Activated CD4-positive, alpha-beta T cell treated with anti-CD3 and anti-CD28 coated beads for 36 hours (primary cell): ENCODE measurements at regions not wholly inside any gene's neighbourhood (a gene's known extent, or its start where the extent isn't known, plus 50 kb on each side); places are given as distances from the start of the nearest gene placed in this dataset.

Source experiments
- ATAC-seq: fragments of 200-7000 bp; cut with Tn5 transposase; one replicate; pipeline ENCODE4 v1.10.0; 2021; ENCODE audit warnings: mild to moderate bottlenecking, moderate library complexity
- CTCF ChIA-PET: fragments of 350-600 bp; sonication (Branson Sonifier 250); formaldehyde crosslinking; loops from one replicate; lab custom pipeline; 2021; ENCODE audit warnings: antibody characterized with exemption; lab: Charles Lee
- POLR2A ChIA-PET: fragments of 350-600 bp; sonication (Branson Sonifier 250); formaldehyde crosslinking; loops from one replicate; lab custom pipeline; 2021; ENCODE audit warnings: antibody characterized with exemption, inconsistent platforms; lab: Charles Lee
- DNase-seq: peaks from one replicate; pipeline ENCODE4 v3.0.0-alpha.2; 2020
- H3K27ac Mint-ChIP-seq: one replicate; pipeline ENCODE4 v1.8.0; 2021; ENCODE audit warnings: mixed read lengths
- H3K27me3 Mint-ChIP-seq: one replicate; pipeline ENCODE4 v1.8.0; 2021; ENCODE audit warnings: mixed read lengths
- H3K36me3 Mint-ChIP-seq: one replicate; pipeline ENCODE4 v1.8.0; 2021; ENCODE audit warnings: low read depth, mixed read lengths
- H3K4me1 Mint-ChIP-seq: one replicate; pipeline ENCODE4 v1.8.0; 2021; ENCODE audit warnings: mixed read lengths
- H3K4me3 Mint-ChIP-seq: one replicate; pipeline ENCODE4 v1.8.0; 2021; ENCODE audit warnings: mild to moderate bottlenecking, moderate library complexity, mixed read lengths
- H3K9me3 Mint-ChIP-seq: one replicate; pipeline ENCODE4 v1.8.0; 2021; ENCODE audit warnings: low read depth, mixed read lengths
- intact Hi-C, 2 experiments: fragments of 100-400 bp; cut with DNase I in 1 of 2; cut with micrococcal nuclease in 1 of 2; formaldehyde crosslinking; loops; one replicate each; pipeline versions ENCODE4 v1.14.2 to v1.15.1; 2022 to 2024; cut with DNase I, micrococcal nuclease

GRCh38 chr2:35871672-35872071 is 483.9 kb upstream of the CRIM1 start:
- Mint-ChIP-seq H3K4me1 (no peaks in the 10 kb centered on the region), H3K9me3 (no peaks in the 10 kb centered on the region), H3K36me3 (no peaks in the 10 kb centered on the region), H3K4me3 (no peak overlapping the region), H3K27me3 (peaks cover 9% of the 10 kb centered on the region), H3K27ac (no peak overlapping the region)
- ChIA-PET CTCF (interaction anchor here (0.7 kb wide), 2 partner anchors 217 to 488 kb away, joined by 3 read pairs; no protein-coding TSS in a partner anchor), POLR2A (no interaction called here)
- ATAC-seq = no peak
- intact Hi-C loops = loop anchor here in 1 of 2 experiments (10.0 kb wide), 1 partner anchor 793 kb away; no protein-coding TSS in a partner anchor
- DNase-seq = no peak

- Mint-ChIP-seq H3K27me3 (peaks cover 9% of the 10 kb centered on the region), H3K9me3 (no peaks in the 10 kb centered on the region), H3K36me3 (no peaks in the 10 kb centered on the region), H3K27ac (no peak overlapping the region), H3K4me1 (no peaks in the 10 kb centered on the region), H3K4me3 (no peak overlapping the region)
- ChIA-PET CTCF (interaction anchor here (0.7 kb wide), 1 partner anchor 15 kb away, joined by 3 read pairs; no protein-coding TSS in a partner anchor), POLR2A (no interaction called here)
- DNase-seq = no peak
- no peak for ATAC-seq
- intact Hi-C loops = loop anchor here in 1 of 2 experiments (10.0 kb wide), 1 partner anchor 794 kb away; no protein-coding TSS in a partner anchor
These were observed 484.9 kb upstream of the CRIM1 start for GRCh38 chr2:35870713-35871112.

GRCh38 chr2:35864141-35864540 is 491.4 kb upstream of the CRIM1 start:
- H3K9me3 Mint-ChIP-seq = no peaks in the 10 kb centered on the region
- ChIA-PET CTCF (interaction anchor here (1.1 kb wide), 1 partner anchor 14 kb away, joined by 3 read pairs; no protein-coding TSS in a partner anchor), POLR2A (no interaction called here)
- no peaks in the 10 kb centered on the region for H3K36me3 Mint-ChIP-seq
- intact Hi-C loops = no loop called here
- H3K4me1 Mint-ChIP-seq = no peaks in the 10 kb centered on the region
- DNase-seq = no peak
- no peak overlapping the region for H3K4me3 Mint-ChIP-seq
- ATAC-seq = no peak
- H3K27ac Mint-ChIP-seq = no peak overlapping the region
- H3K27me3 Mint-ChIP-seq = peaks cover 14% of the 10 kb centered on the region

- no peak for DNase-seq
- ATAC-seq = no peak
- no peaks in the 10 kb centered on the region for H3K36me3 Mint-ChIP-seq
- ChIA-PET CTCF (no interaction called here), POLR2A (no interaction called here)
- no peak overlapping the region for H3K27ac Mint-ChIP-seq
- intact Hi-C loops = no loop called here
- no peaks in the 10 kb centered on the region for H3K4me1 Mint-ChIP-seq
- H3K9me3 Mint-ChIP-seq = no peaks in the 10 kb centered on the region
- no peak overlapping the region for H3K4me3 Mint-ChIP-seq
- peaks cover 12% of the 10 kb centered on the region for H3K27me3 Mint-ChIP-seq
These were observed 497.4 kb upstream of the CRIM1 start for GRCh38 chr2:35858216-35858615.

- Mint-ChIP-seq H3K27ac (no peak overlapping the region), H3K27me3 (peaks cover 10% of the 10 kb centered on the region), H3K4me3 (no peak overlapping the region), H3K4me1 (no peaks in the 10 kb centered on the region), H3K9me3 (no peaks in the 10 kb centered on the region), H3K36me3 (no peaks in the 10 kb centered on the region)
- ATAC-seq = no peak
- no peak for DNase-seq
- intact Hi-C loops = no loop called here
- ChIA-PET POLR2A (no interaction called here), CTCF (interaction anchor here (0.8 kb wide), 1 partner anchor 698 kb away, joined by 3 read pairs; no protein-coding TSS in a partner anchor)
These were observed 498.1 kb upstream of the CRIM1 start for GRCh38 chr2:35857498-35857897.

- Mint-ChIP-seq H3K27me3 (peaks cover 5% of the 10 kb centered on the region), H3K27ac (no peak overlapping the region), H3K9me3 (no peaks in the 10 kb centered on the region), H3K36me3 (no peaks in the 10 kb centered on the region), H3K4me1 (no peaks in the 10 kb centered on the region), H3K4me3 (no peak overlapping the region)
- intact Hi-C loops = no loop called here
- ATAC-seq (no peak), DNase-seq (no peak)
- CTCF ChIA-PET = no interaction called here
- POLR2A ChIA-PET = no interaction called here
These were observed 524.2 kb upstream of the CRIM1 start for GRCh38 chr2:35831385-35831784.

- Mint-ChIP-seq H3K27ac (no peak overlapping the region), H3K4me1 (no peaks in the 10 kb centered on the region), H3K27me3 (peaks cover 5% of the 10 kb centered on the region), H3K9me3 (no peaks in the 10 kb centered on the region), H3K4me3 (no peak overlapping the region), H3K36me3 (no peaks in the 10 kb centered on the region)
- intact Hi-C loops = no loop called here
- ATAC-seq (no peak), DNase-seq (no peak)
- CTCF ChIA-PET = no interaction called here
- POLR2A ChIA-PET = no interaction called here
These were observed 524.7 kb upstream of the CRIM1 start for GRCh38 chr2:35830833-35831232.

GRCh38 chr2:35827086-35827485 is 528.5 kb upstream of the CRIM1 start:
- ATAC-seq = no peak

GRCh38 chr2:35822716-35823115 is 532.9 kb upstream of the CRIM1 start:
- intact Hi-C loops = no loop called here
- Mint-ChIP-seq H3K27me3 (peaks cover 9% of the 10 kb centered on the region), H3K4me3 (no peak overlapping the region), H3K27ac (no peak overlapping the region), H3K4me1 (no peaks in the 10 kb centered on the region), H3K9me3 (no peaks in the 10 kb centered on the region), H3K36me3 (no peaks in the 10 kb centered on the region)
- ChIA-PET CTCF (no interaction called here), POLR2A (no interaction called here)
- no peak for ATAC-seq
- DNase-seq = no peak

More at GRCh38 chr2:35827086-35827485, 528.5 kb upstream of the CRIM1 start:
- intact Hi-C loops = no loop called here
- H3K27me3 Mint-ChIP-seq = peaks cover 7% of the 10 kb centered on the region
- H3K36me3 Mint-ChIP-seq = no peaks in the 10 kb centered on the region
- no peaks in the 10 kb centered on the region for H3K9me3 Mint-ChIP-seq
- H3K4me3 Mint-ChIP-seq = no peak overlapping the region
- CTCF ChIA-PET = no interaction called here
- no peak overlapping the region for H3K27ac Mint-ChIP-seq
- POLR2A ChIA-PET = no interaction called here
- no peak for DNase-seq
- no peaks in the 10 kb centered on the region for H3K4me1 Mint-ChIP-seq

GRCh38 chr2:35821675-35822074 is 533.9 kb upstream of the CRIM1 start:
- intact Hi-C loops = no loop called here
- DNase-seq = no peak
- Mint-ChIP-seq H3K27me3 (peaks cover 8% of the 10 kb centered on the region), H3K27ac (no peak overlapping the region), H3K4me1 (no peaks in the 10 kb centered on the region), H3K9me3 (no peaks in the 10 kb centered on the region), H3K4me3 (no peak overlapping the region), H3K36me3 (no peaks in the 10 kb centered on the region)
- ATAC-seq = no peak
- ChIA-PET CTCF (no interaction called here), POLR2A (no interaction called here)

- ChIA-PET POLR2A (no interaction called here), CTCF (no interaction called here)
- H3K27ac Mint-ChIP-seq = no peak overlapping the region
- DNase-seq = no peak
- H3K27me3 Mint-ChIP-seq = peaks cover 8% of the 10 kb centered on the region
- no peaks in the 10 kb centered on the region for H3K4me1 Mint-ChIP-seq
- H3K9me3 Mint-ChIP-seq = no peaks in the 10 kb centered on the region
- no peak overlapping the region for H3K4me3 Mint-ChIP-seq
- no peak for ATAC-seq
- H3K36me3 Mint-ChIP-seq = no peaks in the 10 kb centered on the region
- intact Hi-C loops = no loop called here
These were observed 535.2 kb upstream of the CRIM1 start for GRCh38 chr2:35820391-35820790.

GRCh38 chr2:35819033-35819432 is 536.5 kb upstream of the CRIM1 start:
- DNase-seq = no peak
- H3K4me1 Mint-ChIP-seq = no peaks in the 10 kb centered on the region
- CTCF ChIA-PET = no interaction called here

More at GRCh38 chr2:35819033-35819432, 536.5 kb upstream of the CRIM1 start:
- intact Hi-C loops = no loop called here
- POLR2A ChIA-PET = no interaction called here
- no peaks in the 10 kb centered on the region for H3K9me3 Mint-ChIP-seq
- ATAC-seq = no peak
- no peak overlapping the region for H3K27ac Mint-ChIP-seq
- H3K27me3 Mint-ChIP-seq = peaks cover 6% of the 10 kb centered on the region
- no peaks in the 10 kb centered on the region for H3K36me3 Mint-ChIP-seq
- no peak overlapping the region for H3K4me3 Mint-ChIP-seq
